ENCODE measurements at regions not wholly inside any gene's neighbourhood (a gene's known extent, or its start where the extent isn't known, plus 50 kb on each side); places are given as distances from the start of the nearest gene placed in this dataset.

DNA sequence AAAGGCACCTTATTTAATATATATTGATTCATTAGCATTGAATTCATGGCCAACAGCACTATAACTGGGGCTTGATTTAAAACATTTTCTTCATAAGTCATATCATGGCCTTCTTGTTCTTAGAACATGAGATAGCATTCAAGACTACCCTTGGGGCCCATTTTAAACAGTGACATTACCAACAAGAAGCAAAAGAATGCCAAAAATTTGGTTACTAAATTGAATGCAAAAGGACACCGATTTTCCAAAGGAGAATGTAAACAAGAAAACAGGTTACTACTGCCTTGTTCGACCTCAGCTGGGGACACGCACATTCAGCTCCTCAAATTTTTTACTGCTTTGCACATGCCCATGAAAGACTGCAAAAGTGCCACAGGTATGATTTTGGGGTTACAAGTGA lies 219.4 kb upstream of the TLE4 start:
- no peak overlapping the region for H3K9ac ChIP-seq (ENCODE audit: low read length)
- H3K9me3 ChIP-seq (replicated peaks; ENCODE audit: insufficient read depth, low read length) = no peaks in the 10 kb centered on the region
- no peaks in the 10 kb centered on the region for H3K79me2 ChIP-seq (ENCODE audit: low read length)
- H3F3A ChIP-seq (ENCODE audit: insufficient read depth, low read length) = no peaks in the 10 kb centered on the region
- no peaks in the 10 kb centered on the region for H3K27me3 ChIP-seq (replicated peaks; ENCODE audit: insufficient read depth, low read length)
- H4K20me1 ChIP-seq (ENCODE audit: insufficient read depth, low read length) = no peaks in the 10 kb centered on the region
- H3K27ac ChIP-seq (ENCODE audit: low read length) = no peak overlapping the region
- TF ChIP-seq, protein P1, sequence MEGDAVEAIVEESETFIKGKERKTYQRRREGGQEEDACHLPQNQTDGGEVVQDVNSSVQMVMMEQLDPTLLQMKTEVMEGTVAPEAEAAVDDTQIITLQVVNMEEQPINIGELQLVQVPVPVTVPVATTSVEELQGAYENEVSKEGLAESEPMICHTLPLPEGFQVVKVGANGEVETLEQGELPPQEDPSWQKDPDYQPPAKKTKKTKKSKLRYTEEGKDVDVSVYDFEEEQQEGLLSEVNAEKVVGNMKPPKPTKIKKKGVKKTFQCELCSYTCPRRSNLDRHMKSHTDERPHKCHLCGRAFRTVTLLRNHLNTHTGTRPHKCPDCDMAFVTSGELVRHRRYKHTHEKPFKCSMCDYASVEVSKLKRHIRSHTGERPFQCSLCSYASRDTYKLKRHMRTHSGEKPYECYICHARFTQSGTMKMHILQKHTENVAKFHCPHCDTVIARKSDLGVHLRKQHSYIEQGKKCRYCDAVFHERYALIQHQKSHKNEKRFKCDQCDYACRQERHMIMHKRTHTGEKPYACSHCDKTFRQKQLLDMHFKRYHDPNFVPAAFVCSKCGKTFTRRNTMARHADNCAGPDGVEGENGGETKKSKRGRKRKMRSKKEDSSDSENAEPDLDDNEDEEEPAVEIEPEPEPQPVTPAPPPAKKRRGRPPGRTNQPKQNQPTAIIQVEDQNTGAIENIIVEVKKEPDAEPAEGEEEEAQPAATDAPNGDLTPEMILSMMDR (IDR thresholded peaks at IDR 0.05; ENCODE audit: low read length) = no peak
- TF ChIP-seq EZH2 (optimal IDR thresholded peaks at IDR 0.05; ENCODE audit: low read depth, low read length) (no peak), EZH2phosphoT487 (IDR thresholded peaks at IDR 0.05; ENCODE audit: low read length) (no peak)
- no peaks in the 10 kb centered on the region for H3K4me1 ChIP-seq (ENCODE audit: low read length)
- H3K9me2 ChIP-seq (replicated peaks; ENCODE audit: insufficient read depth, low read length) = no peaks in the 10 kb centered on the region
- H3K4me3 ChIP-seq (ENCODE audit: low read length) = no peak overlapping the region
- DNase-seq = no peak
- H3K4me2 ChIP-seq (ENCODE audit: low read depth, low read length) = no peak overlapping the region
- H3K36me3 ChIP-seq (replicated peaks; ENCODE audit: insufficient read depth, low read length) = no peaks in the 10 kb centered on the region
- H2AFZ ChIP-seq (ENCODE audit: low read length) = no peak overlapping the region

DNA sequence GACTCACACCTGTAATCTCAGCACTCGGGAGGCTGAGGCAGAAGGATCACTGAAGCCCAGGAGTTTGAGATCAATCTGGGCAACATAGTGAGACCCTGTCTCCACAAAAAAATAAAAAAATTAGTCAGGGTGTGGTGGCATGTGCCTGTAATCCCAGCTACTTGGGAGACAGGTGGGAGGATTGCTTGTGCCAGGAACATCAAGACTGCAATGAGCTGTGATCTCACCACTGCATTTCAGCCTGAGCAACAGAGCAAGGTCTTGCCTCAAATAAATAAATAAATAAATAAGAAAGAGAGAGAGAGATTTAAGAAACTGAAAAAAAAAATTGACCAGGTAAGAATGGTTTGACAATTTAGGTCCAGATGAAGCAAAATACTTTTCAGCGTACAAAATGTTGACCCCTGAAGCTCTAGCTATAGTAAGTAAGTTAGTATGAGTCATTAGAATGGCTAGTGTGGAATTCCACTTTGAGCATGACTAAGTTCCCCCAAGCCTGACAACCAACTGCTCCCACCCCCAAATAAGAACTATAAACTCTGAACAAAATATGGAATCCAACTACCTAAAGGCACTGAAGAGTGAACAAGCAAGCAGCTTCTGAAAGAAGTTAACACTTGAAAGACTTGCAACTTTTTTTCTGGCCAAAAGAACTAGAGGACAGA lies 217.8 kb upstream of the TLE4 start:
- H2AFZ ChIP-seq (ENCODE audit: low read length) = no peak overlapping the region
- DNase-seq = no peak
- H3F3A ChIP-seq (ENCODE audit: insufficient read depth, low read length) = no peaks in the 10 kb centered on the region
- no peaks in the 10 kb centered on the region for H3K79me2 ChIP-seq (ENCODE audit: low read length)
- no peaks in the 10 kb centered on the region for H3K4me1 ChIP-seq (ENCODE audit: low read length)
- H3K27ac ChIP-seq (ENCODE audit: low read length) = no peak overlapping the region
- no peaks in the 10 kb centered on the region for H3K9me2 ChIP-seq (replicated peaks; ENCODE audit: insufficient read depth, low read length)
- no peak overlapping the region for H3K4me2 ChIP-seq (ENCODE audit: low read depth, low read length)
- no peaks in the 10 kb centered on the region for H3K9me3 ChIP-seq (replicated peaks; ENCODE audit: insufficient read depth, low read length)
- no peaks in the 10 kb centered on the region for H3K36me3 ChIP-seq (replicated peaks; ENCODE audit: insufficient read depth, low read length)
- no peaks in the 10 kb centered on the region for H3K27me3 ChIP-seq (replicated peaks; ENCODE audit: insufficient read depth, low read length)
- no peak overlapping the region for H3K4me3 ChIP-seq (ENCODE audit: low read length)
- H3K9ac ChIP-seq (ENCODE audit: low read length) = no peak overlapping the region
- H4K20me1 ChIP-seq (ENCODE audit: insufficient read depth, low read length) = no peaks in the 10 kb centered on the region
- no peak for TF ChIP-seq EZH2phosphoT487 (IDR thresholded peaks at IDR 0.05; ENCODE audit: low read length)
- TF ChIP-seq, protein P1 (IDR thresholded peaks at IDR 0.05; ENCODE audit: low read length) = no peak

DNA sequence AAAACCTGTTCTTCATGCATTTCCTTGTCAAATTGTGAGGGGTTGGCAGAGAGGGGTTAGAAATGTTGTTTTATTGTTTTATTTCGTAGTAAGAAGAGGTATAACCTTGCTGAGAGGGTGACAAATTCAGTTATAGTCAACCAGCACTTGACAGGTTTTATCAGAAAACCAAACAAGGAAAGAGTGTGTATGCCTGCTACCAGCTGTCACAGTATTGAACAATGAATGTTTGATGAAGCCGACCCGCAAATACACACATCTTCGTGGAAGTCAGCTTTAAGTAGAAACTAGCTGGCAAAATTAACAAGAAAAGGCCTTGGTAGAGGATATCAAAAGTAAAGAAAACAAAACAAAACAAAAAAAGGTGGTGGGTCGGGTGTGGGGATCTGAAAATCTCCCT lies 214.6 kb upstream of the TLE4 start:
- Histone ChIP-seq H3K9ac (ENCODE audit: low read length) (no peak overlapping the region), H3K27me3 (replicated peaks; ENCODE audit: insufficient read depth, low read length) (no peaks in the 10 kb centered on the region), H3K27ac (ENCODE audit: low read length) (no peak overlapping the region), H3F3A (ENCODE audit: insufficient read depth, low read length) (no peaks in the 10 kb centered on the region), H3K79me2 (ENCODE audit: low read length) (no peaks in the 10 kb centered on the region), H4K20me1 (ENCODE audit: insufficient read depth, low read length) (no peaks in the 10 kb centered on the region), H3K4me1 (ENCODE audit: low read length) (no peaks in the 10 kb centered on the region), H3K4me2 (ENCODE audit: low read depth, low read length) (no peak overlapping the region), H3K9me2 (replicated peaks; ENCODE audit: insufficient read depth, low read length) (no peaks in the 10 kb centered on the region), H2AFZ (ENCODE audit: low read length) (no peak overlapping the region), H3K4me3 (ENCODE audit: low read length) (no peak overlapping the region), H3K9me3 (replicated peaks; ENCODE audit: insufficient read depth, low read length) (no peaks in the 10 kb centered on the region), H3K36me3 (replicated peaks; ENCODE audit: insufficient read depth, low read length) (no peaks in the 10 kb centered on the region)
- DNase-seq = no peak
- no peak for TF ChIP-seq EZH2phosphoT487 (IDR thresholded peaks at IDR 0.05; ENCODE audit: low read length)
- TF ChIP-seq EZH2 (optimal IDR thresholded peaks at IDR 0.05; ENCODE audit: low read depth, low read length) = no peak
- TF ChIP-seq, protein P1 (IDR thresholded peaks at IDR 0.05; ENCODE audit: low read length) = no peak
